ENCODE measurements at regions not wholly inside any gene's neighbourhood (a gene's known extent, or its start where the extent isn't known, plus 50 kb on each side); places are given as distances from the start of the nearest gene placed in this dataset.

- H3K9me3 Mint-ChIP-seq (ENCODE audit: unreplicated experiment): peaks cover 18% of the 10 kb centered on the region
Measured at GRCh38 chr11:93256623-93257022, 58.8 kb upstream of the SLC36A4 start.

GRCh38 chr11:93267383-93267782 lies 63.2 kb upstream of the DEUP1 start:
- peaks cover 5% of the 10 kb centered on the region for H3K9me3 Mint-ChIP-seq (ENCODE audit: unreplicated experiment)
- H3K4me1 Mint-ChIP-seq (ENCODE audit: unreplicated experiment): no peaks in the 10 kb centered on the region
- H3K27me3 Mint-ChIP-seq (ENCODE audit: unreplicated experiment): peaks cover 40% of the 10 kb centered on the region
- H3K27ac Mint-ChIP-seq (ENCODE audit: unreplicated experiment): no peak overlapping the region
- H3K36me3 Mint-ChIP-seq (ENCODE audit: unreplicated experiment): no peaks in the 10 kb centered on the region
- TF ChIP-seq CTCF (IDR thresholded peaks at IDR 0.05): no peak
- H3K4me3 Mint-ChIP-seq (ENCODE audit: unreplicated experiment): no peak overlapping the region
- no peak for DNase-seq (ENCODE audit: extremely low spot score, unreplicated experiment)

More at GRCh38 chr11:93256623-93257022, 58.8 kb upstream of the SLC36A4 start:
- peaks cover 21% of the 10 kb centered on the region for H3K27me3 Mint-ChIP-seq (ENCODE audit: unreplicated experiment)
- DNase-seq (ENCODE audit: extremely low spot score, unreplicated experiment): no peak
- no peak overlapping the region for H3K4me3 Mint-ChIP-seq (ENCODE audit: unreplicated experiment)
- H3K27ac Mint-ChIP-seq (ENCODE audit: unreplicated experiment): no peak overlapping the region
- H3K36me3 Mint-ChIP-seq (ENCODE audit: unreplicated experiment): no peaks in the 10 kb centered on the region
- no peak for TF ChIP-seq CTCF (IDR thresholded peaks at IDR 0.05)
- H3K4me1 Mint-ChIP-seq (ENCODE audit: unreplicated experiment): no peaks in the 10 kb centered on the region

GRCh38 chr11:93268287-93269040 lies 62.1 kb upstream of the DEUP1 start:
- DNase-seq (ENCODE audit: extremely low spot score, unreplicated experiment): no peak
- Mint-ChIP-seq H3K4me1 (ENCODE audit: unreplicated experiment) (no peaks in the 10 kb centered on the region), H3K27me3 (ENCODE audit: unreplicated experiment) (peaks cover 41% of the 10 kb centered on the region), H3K27ac (ENCODE audit: unreplicated experiment) (no peak overlapping the region), H3K4me3 (ENCODE audit: unreplicated experiment) (no peak overlapping the region), H3K36me3 (ENCODE audit: unreplicated experiment) (no peaks in the 10 kb centered on the region), H3K9me3 (ENCODE audit: unreplicated experiment) (peaks cover 5% of the 10 kb centered on the region)
- no peak for TF ChIP-seq CTCF (IDR thresholded peaks at IDR 0.05)

- DNase-seq (ENCODE audit: extremely low spot score, unreplicated experiment): no peak
- Mint-ChIP-seq H3K4me1 (ENCODE audit: unreplicated experiment) (no peaks in the 10 kb centered on the region), H3K9me3 (ENCODE audit: unreplicated experiment) (peaks cover 5% of the 10 kb centered on the region), H3K36me3 (ENCODE audit: unreplicated experiment) (no peaks in the 10 kb centered on the region), H3K4me3 (ENCODE audit: unreplicated experiment) (no peak overlapping the region), H3K27me3 (ENCODE audit: unreplicated experiment) (peaks cover 36% of the 10 kb centered on the region), H3K27ac (ENCODE audit: unreplicated experiment) (no peak overlapping the region)
- TF ChIP-seq CTCF (IDR thresholded peaks at IDR 0.05): no peak
Measured at GRCh38 chr11:93271596-93271995, 58.9 kb upstream of the DEUP1 start.

- Mint-ChIP-seq H3K9me3 (ENCODE audit: unreplicated experiment) (no peaks in the 10 kb centered on the region), H3K4me3 (ENCODE audit: unreplicated experiment) (no peak overlapping the region), H3K27me3 (ENCODE audit: unreplicated experiment) (peaks cover 32% of the 10 kb centered on the region), H3K4me1 (ENCODE audit: unreplicated experiment) (no peaks in the 10 kb centered on the region), H3K27ac (ENCODE audit: unreplicated experiment) (no peak overlapping the region), H3K36me3 (ENCODE audit: unreplicated experiment) (no peaks in the 10 kb centered on the region)
- no peak for TF ChIP-seq CTCF (IDR thresholded peaks at IDR 0.05)
- no peak for DNase-seq (ENCODE audit: extremely low spot score, unreplicated experiment)
Measured at GRCh38 chr11:93274851-93275250, 55.7 kb upstream of the DEUP1 start.

Data from osteocyte (in vitro differentiated cells).